ENCODE measurements at regions not wholly inside any gene's neighbourhood (a gene's known extent, or its start where the extent isn't known, plus 50 kb on each side); places are given as distances from the start of the nearest gene placed in this dataset.

GRCh38 chr11:119473901-119474681 is 51.1 kb upstream of the THY1 start:
- DNase-seq (ENCODE audit: low spot score): no peak

- DNase-seq (ENCODE audit: low spot score): no peak
Measured at GRCh38 chr11:119473226-119473625, 50.3 kb upstream of the THY1 start.

- DNase-seq (ENCODE audit: low spot score): no peak
Measured at GRCh38 chr11:119472856-119473222, 49.9 kb upstream of the THY1 start.

All from CD4-positive, alpha-beta T cell treated with Interleukin-6 at 100 ng/mL for 8 hours (primary cell).